Ovary (tissue), 7 donors: ENCODE measurements at regions not wholly inside any gene's neighbourhood (a gene's known extent, or its start where the extent isn't known, plus 50 kb on each side); places are given as distances from the start of the nearest gene placed in this dataset.

Experiments used
- DNase-seq, 5 donors: peaks; one replicate each; pipeline ENCODE4 v3.0.0-alpha.2; 2019 to 2020
- H3K27ac ChIP-seq, 2 donors: fragments of 200-600 bp; one replicate each; pipeline versions ENCODE4 v1.5.1 to v1.8.0; 2019 to 2022
- H3K27me3 ChIP-seq: fragments of 200-600 bp; one replicate; pipeline ENCODE4 v1.8.0; 2022
- H3K36me3 ChIP-seq: fragments of 200-600 bp; sonication (generic); one replicate; pipeline ENCODE4 v1.5.1; 2019
- H3K4me1 ChIP-seq: one replicate; pipeline ENCODE4 v1.8.1; 2013; ENCODE audit warnings: mild to moderate bottlenecking, moderate library complexity; ENCODE audit not compliant: insufficient read depth
- H3K4me3 ChIP-seq: fragments of 200-600 bp; sonication (generic); one replicate; pipeline ENCODE4 v1.5.1; 2017
- H3K9me3 ChIP-seq, 2 donors: fragments of 200-600 bp in 1 of 2; sonication (generic) in 1 of 2; one replicate each; pipeline versions ENCODE4 v1.5.1 to v1.8.1; 2013 to 2019; ENCODE audit warnings: mild to moderate bottlenecking in 1 of 2, moderate library complexity in 1 of 2
- CTCF ChIP-seq, 3 donors: fragments of 450-650 bp in 2 of 3; fragments of 200-600 bp in 1 of 3; IDR thresholded peaks; one replicate each; pipeline versions ENCODE4 v1.5.1 to v1.8.0; 2016 to 2022; ENCODE audit warnings: antibody characterized with exemption in 3 of 3, mild to moderate bottlenecking in 1 of 3
- EP300 ChIP-seq: sonication (generic); formaldehyde crosslinking; IDR thresholded peaks from one replicate; pipeline ENCODE4 v1.6.1; 2017; ENCODE audit warnings: antibody characterized with exemption
- POLR2A ChIP-seq: fragments of 450-650 bp; IDR thresholded peaks from one replicate; pipeline ENCODE4 v1.6.1; 2017; ENCODE audit warnings: antibody characterized with exemption, mild to moderate bottlenecking, moderate library complexity
- whole genome bisulfite sequencing, 3 donors: extraction: QIAGEN DNeasy Blood & Tissue Kit in 1 of 3; methylation state at CpG; one replicate each; pipeline versions ENCODE4 v1.1.5 to v1.1.7; 2013 to 2017; 5-methylcytosine and 5-hydroxymethylcytosine counted together
- intact Hi-C, 4 donors: fragments of 100-400 bp; cut with DNase I; formaldehyde crosslinking; loops; one replicate each; pipeline versions ENCODE4 v1.11.0 to v1.15.1; 2022 to 2023
- donor health status: DM: no; HTN: no; CAD: no; lungs with moderate emphysema.
- donor health status: DM: no; HTN: no; CAD: no.
- donor health status: Bipolar disorder and iron deficiency.
- donor health status: DM: no; HTN: no; CAD: no.
- donor health status: DM: yes; HTN: yes; CAD: no.

- intact Hi-C loops, result no loop called here
Observed at GRCh38 chr16:6512512-6512911, 820.1 kb upstream of the RBFOX1 start.

GRCh38 chr16:6510261-6510660, 822.4 kb upstream of the RBFOX1 start:
- H3K4me3 ChIP-seq, result no peak overlapping the region
- no peak for TF ChIP-seq CTCF (IDR thresholded peaks at IDR 0.05)
- TF ChIP-seq EP300, result no peak
- no peak for TF ChIP-seq POLR2A
- H3K4me1 ChIP-seq, result no peaks in the 10 kb centered on the region
- H3K9me3 ChIP-seq, result no peaks in the 10 kb centered on the region
- H3K27me3 ChIP-seq, result no peaks in the 10 kb centered on the region
- no peaks in the 10 kb centered on the region for H3K36me3 ChIP-seq
- H3K27ac ChIP-seq, result no peak overlapping the region
- no peak for DNase-seq
- intact Hi-C loops, result no loop called here
- WGBS, 3 donors, result 67 to 73% (median 69%) methylated on average over 7 of the region's 7 CpGs

More at GRCh38 chr16:6512512-6512911, 820.1 kb upstream of the RBFOX1 start:
- Histone ChIP-seq H3K27ac (no peak overlapping the region), H3K9me3 (no peaks in the 10 kb centered on the region), H3K4me3 (no peak overlapping the region), H3K36me3 (no peaks in the 10 kb centered on the region), H3K27me3 (no peaks in the 10 kb centered on the region), H3K4me1 (no peaks in the 10 kb centered on the region)
- WGBS, 3 donors, result 64 to 83% (median 78%) methylated on average over 2 of the region's 2 CpGs
- no peak for TF ChIP-seq POLR2A
- TF ChIP-seq EP300, result no peak
- no peak for TF ChIP-seq CTCF (IDR thresholded peaks at IDR 0.05)
- no peak for DNase-seq

GRCh38 chr16:6499413-6499812, 833.2 kb upstream of the RBFOX1 start:
- H3K9me3 ChIP-seq, result no peaks in the 10 kb centered on the region
- no peaks in the 10 kb centered on the region for H3K4me1 ChIP-seq
- DNase-seq, result no peak
- no peak overlapping the region for H3K27ac ChIP-seq
- intact Hi-C loops, result no loop called here
- TF ChIP-seq POLR2A (no peak), EP300 (no peak), CTCF (IDR thresholded peaks at IDR 0.05) (no peak)
- no peaks in the 10 kb centered on the region for H3K36me3 ChIP-seq
- no peak overlapping the region for H3K4me3 ChIP-seq
- WGBS, 3 donors, result 31 to 38% (median 32%) methylated on average over 2 of the region's 2 CpGs
- no peaks in the 10 kb centered on the region for H3K27me3 ChIP-seq

GRCh38 chr16:6498858-6499257, 833.8 kb upstream of the RBFOX1 start:
- H3K9me3 ChIP-seq, result no peaks in the 10 kb centered on the region
- WGBS, 3 donors, result 81 to 84% (median 83%) methylated on average over 4 of the region's 4 CpGs
- intact Hi-C loops, result no loop called here
- DNase-seq, result no peak
- H3K4me3 ChIP-seq, result no peak overlapping the region
- no peaks in the 10 kb centered on the region for H3K27me3 ChIP-seq
- H3K4me1 ChIP-seq, result no peaks in the 10 kb centered on the region
- no peaks in the 10 kb centered on the region for H3K36me3 ChIP-seq
- TF ChIP-seq EP300 (no peak), CTCF (IDR thresholded peaks at IDR 0.05) (no peak), POLR2A (no peak)
- H3K27ac ChIP-seq, result no peak overlapping the region

- no peak overlapping the region for H3K4me3 ChIP-seq
- no peaks in the 10 kb centered on the region for H3K9me3 ChIP-seq
- no peaks in the 10 kb centered on the region for H3K4me1 ChIP-seq
- DNase-seq, result no peak
- no peaks in the 10 kb centered on the region for H3K36me3 ChIP-seq
- TF ChIP-seq EP300, result no peak
- TF ChIP-seq CTCF (IDR thresholded peaks at IDR 0.05), result no peak
- no peak for TF ChIP-seq POLR2A
- 58 to 61% (median 60%) methylated on average over 2 of the region's 2 CpGs for WGBS, 3 donors
- H3K27me3 ChIP-seq, result no peaks in the 10 kb centered on the region
- intact Hi-C loops, result no loop called here
- no peak overlapping the region for H3K27ac ChIP-seq
Observed at GRCh38 chr16:6496996-6497395, 835.6 kb upstream of the RBFOX1 start.
